HCT116 (cell line): ENCODE measurements at regions not wholly inside any gene's neighbourhood (a gene's known extent, or its start where the extent isn't known, plus 50 kb on each side); places are given as distances from the start of the nearest gene placed in this dataset.

Experiments used
- JUND ChIP-seq: IDR thresholded peaks from 2 replicates; pipeline ENCODE4 v1.6.1; 2012
- POLR2A ChIP-seq: IDR thresholded peaks from 2 replicates; pipeline ENCODE4 v1.7.0; 2011; ENCODE audit warnings: borderline replicate concordance; ENCODE audit not compliant: insufficient read depth, insufficient read length; ENCODE audit errors: extremely low read depth

DNA sequence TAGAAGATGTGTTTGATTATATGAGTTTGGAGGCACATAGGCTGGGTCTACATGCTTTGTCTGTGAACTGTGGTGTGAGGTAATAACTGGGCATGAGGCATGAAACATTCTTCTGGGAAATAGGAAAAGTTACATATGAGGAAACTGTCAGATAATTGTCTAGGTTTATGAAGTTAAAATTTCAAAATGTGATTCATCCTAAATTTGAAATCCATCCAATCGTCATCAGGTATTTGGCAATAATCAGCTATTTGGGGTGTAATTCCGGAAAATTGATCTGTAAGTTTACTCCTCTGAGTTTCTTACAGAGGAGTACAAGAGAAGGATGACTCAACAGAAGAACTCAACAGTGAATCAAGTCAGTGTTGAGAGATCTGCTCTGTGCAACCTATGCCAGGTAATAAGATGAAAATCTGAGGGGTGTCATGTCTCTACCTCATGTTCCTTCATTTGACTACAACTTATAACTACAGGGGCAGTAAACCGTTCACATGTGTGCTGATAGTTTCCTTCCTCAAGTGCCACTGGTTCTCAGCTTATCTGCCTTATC, 1171.6 kb upstream of the CDH18 start:
- TF ChIP-seq POLR2A (no peak), JUND (no peak)
